ELF-1 (cell line): ENCODE measurements at regions not wholly inside any gene's neighbourhood (a gene's known extent, or its start where the extent isn't known, plus 50 kb on each side); places are given as distances from the start of the nearest gene placed in this dataset.
"Not testable (repeated sequence)": the region's sequence is repeated elsewhere in the genome, so short reads cannot be mapped to it uniquely, and the experiment has no call there.

Experiments used
- DNase-seq: peaks from one replicate; pipeline ENCODE4 v3.0.0-alpha.2; 2016; ENCODE audit warnings: low read depth, low spot score

- DNase-seq: no peak
Observed at GRCh38 chr2:5594249-5594695, 97.9 kb upstream of the SOX11 start.

- DNase-seq: no peak
Observed at GRCh38 chr2:5596868-5597267, 95.3 kb upstream of the SOX11 start.

GRCh38 chr2:5598156-5598555 is 94.0 kb upstream of the SOX11 start:
- DNase-seq: no peak

- DNase-seq: peak; percentile 19
Observed at GRCh38 chr2:5609201-5609600, 83.0 kb upstream of the SOX11 start.

GRCh38 chr2:5612666-5613065 is 79.5 kb upstream of the SOX11 start:
- DNase-seq: no peak

GRCh38 chr2:5616019-5616418 is 76.2 kb upstream of the SOX11 start:
- DNase-seq: no peak

- DNase-seq: no peak
Observed at GRCh38 chr2:5617358-5617757, 74.8 kb upstream of the SOX11 start.

GRCh38 chr2:5617796-5618195 is 74.4 kb upstream of the SOX11 start:
- no peak for DNase-seq

GRCh38 chr2:5618271-5618670 is 73.9 kb upstream of the SOX11 start:
- peak; percentile 5 for DNase-seq

- peak; percentile 4 for DNase-seq
Observed at GRCh38 chr2:5625556-5626065, 66.6 kb upstream of the SOX11 start.

- DNase-seq: not testable (repeated sequence)
Observed at GRCh38 chr2:5628484-5628883, 63.7 kb upstream of the SOX11 start.

GRCh38 chr2:5629510-5629909 is 62.7 kb upstream of the SOX11 start:
- DNase-seq: not testable (repeated sequence)

- not testable (repeated sequence) for DNase-seq
Observed at GRCh38 chr2:5637051-5637450, 55.1 kb upstream of the SOX11 start.
